Mesendoderm (in vitro differentiated cells): ENCODE measurements at regions not wholly inside any gene's neighbourhood (a gene's known extent, or its start where the extent isn't known, plus 50 kb on each side); places are given as distances from the start of the nearest gene placed in this dataset.

ENCODE experiments used
- DNase-seq: peaks from one replicate; pipeline ENCODE4 v3.0.0; 2013
- H2AK5ac ChIP-seq: 2 replicates; pipeline ENCODE4 v1.6.1; 2013; ENCODE audit warnings: low read length, inconsistent platforms
- H2BK120ac ChIP-seq: 2 replicates; pipeline ENCODE4 v1.6.1; 2013; ENCODE audit warnings: low read depth, mild to moderate bottlenecking, low read length, moderate library complexity, mixed read lengths
- H2BK15ac ChIP-seq: replicated peaks from 2 replicates; pipeline ENCODE4 v1.6.1; 2013; ENCODE audit warnings: low read depth, mild to moderate bottlenecking, moderate library complexity
- H2BK5ac ChIP-seq: 2 replicates; pipeline ENCODE4 v1.6.1; 2013; ENCODE audit warnings: low read length, inconsistent platforms
- H3K18ac ChIP-seq: 2 replicates; pipeline ENCODE4 v1.6.1; 2013; ENCODE audit warnings: mild to moderate bottlenecking, low read length, mixed read lengths
- H3K23ac ChIP-seq: one replicate; pipeline ENCODE4 v1.6.1; 2013; ENCODE audit warnings: low read length
- H3K27ac ChIP-seq: 2 replicates; pipeline ENCODE4 v1.5.1; 2013; ENCODE audit warnings: low read depth, mild to moderate bottlenecking, inconsistent platforms, low read length, moderate library complexity
- H3K27me3 ChIP-seq: 2 replicates; pipeline ENCODE4 v1.6.1; 2013; ENCODE audit warnings: low read length, control low read depth, mild to moderate bottlenecking, inconsistent platforms; ENCODE audit not compliant: insufficient read depth, poor library complexity
- H3K36me3 ChIP-seq: 2 replicates; pipeline ENCODE4 v1.6.1; 2013; ENCODE audit warnings: low read length, inconsistent platforms; ENCODE audit not compliant: control insufficient read depth, insufficient read depth
- H3K4ac ChIP-seq: one replicate; pipeline ENCODE4 v1.6.1; 2013; ENCODE audit warnings: low read depth, mild to moderate bottlenecking, low read length, moderate library complexity
- H3K4me1 ChIP-seq: 2 replicates; pipeline ENCODE4 v1.6.1; 2013; ENCODE audit warnings: low read depth, low read length, inconsistent platforms; ENCODE audit not compliant: control insufficient read depth
- H3K4me2 ChIP-seq: 2 replicates; pipeline ENCODE4 v1.6.1; 2013; ENCODE audit warnings: low read length
- H3K4me3 ChIP-seq: 2 replicates; pipeline ENCODE4 v1.5.1; 2013; ENCODE audit warnings: mild to moderate bottlenecking, low read length
- H3K56ac ChIP-seq: one replicate; pipeline ENCODE4 v1.6.1; 2013; ENCODE audit warnings: low read length
- H3K79me1 ChIP-seq: 2 replicates; pipeline ENCODE4 v1.6.1; 2013; ENCODE audit warnings: low read length, inconsistent platforms
- H3K79me2 ChIP-seq: 2 replicates; pipeline ENCODE4 v1.6.1; 2013; ENCODE audit warnings: mild to moderate bottlenecking, low read length; ENCODE audit not compliant: control insufficient read depth, insufficient read depth
- H3K9ac ChIP-seq: 2 replicates; pipeline ENCODE4 v1.6.1; 2013; ENCODE audit warnings: low read length, inconsistent platforms
- H4K5ac ChIP-seq: one replicate; pipeline ENCODE4 v1.6.1; 2013; ENCODE audit warnings: low read length
- H4K8ac ChIP-seq: one replicate; pipeline ENCODE4 v1.6.1; 2013; ENCODE audit warnings: low read depth, mild to moderate bottlenecking, control low read depth, low read length, moderate library complexity
- WGBS: extraction: QIAGEN DNeasy Blood & Tissue Kit; methylation state at CpG from one replicate; pipeline ENCODE4 v1.1.7; 2013; ENCODE audit warnings: low lambda C conversion rate, missing lambda C conversion rate; ENCODE audit not compliant: insufficient coverage; ENCODE audit errors: extremely low coverage; 5-methylcytosine and 5-hydroxymethylcytosine counted together

DNA sequence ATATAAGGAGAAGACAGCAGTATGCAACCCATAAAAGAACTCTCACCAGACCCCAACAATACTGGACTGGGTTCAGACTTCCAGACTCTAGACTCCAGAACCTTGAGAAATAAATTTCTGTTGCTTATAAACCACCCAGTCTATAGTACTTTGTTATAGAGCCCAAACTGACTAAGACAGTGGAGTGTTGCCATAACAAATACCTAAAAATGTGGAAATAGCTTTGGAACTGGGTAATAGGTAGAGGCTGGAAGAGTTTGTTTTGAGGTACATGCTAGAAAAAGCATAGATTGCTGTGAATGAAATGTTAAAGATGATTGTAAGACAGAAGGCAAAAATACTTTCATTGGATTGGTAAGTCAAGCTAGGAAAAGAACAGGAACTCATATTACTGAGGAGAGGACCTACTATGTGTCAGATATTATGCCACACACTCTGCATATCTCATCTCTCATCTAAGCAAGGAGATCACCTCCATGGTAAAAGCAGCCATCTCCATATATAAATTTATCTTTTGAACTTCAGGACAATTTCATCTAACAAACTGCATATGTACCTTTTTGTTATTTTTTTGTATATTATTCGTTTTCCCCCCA is 67.4 kb upstream of the FNDC3B start:
- Histone ChIP-seq H4K5ac (no peak overlapping the region), H2BK120ac (no peak overlapping the region), H3K4ac (no peak overlapping the region), H3K9ac (no peak overlapping the region), H3K23ac (no peak overlapping the region), H3K79me1 (no peaks in the 10 kb centered on the region), H2BK15ac (no peak overlapping the region), H2BK5ac (no peak overlapping the region), H3K4me2 (no peak overlapping the region), H3K36me3 (no peaks in the 10 kb centered on the region), H3K27me3 (no peaks in the 10 kb centered on the region), H4K8ac (no peak overlapping the region), H3K4me3 (no peak overlapping the region), H3K56ac (no peak overlapping the region), H3K79me2 (no peaks in the 10 kb centered on the region), H2AK5ac (no peak overlapping the region), H3K4me1 (peaks cover 13% of the 10 kb centered on the region), H3K27ac (no peak overlapping the region), H3K18ac (no peak overlapping the region)
- 100% methylated on average over 1 of the region's 1 CpG for WGBS
- no peak for DNase-seq

DNA sequence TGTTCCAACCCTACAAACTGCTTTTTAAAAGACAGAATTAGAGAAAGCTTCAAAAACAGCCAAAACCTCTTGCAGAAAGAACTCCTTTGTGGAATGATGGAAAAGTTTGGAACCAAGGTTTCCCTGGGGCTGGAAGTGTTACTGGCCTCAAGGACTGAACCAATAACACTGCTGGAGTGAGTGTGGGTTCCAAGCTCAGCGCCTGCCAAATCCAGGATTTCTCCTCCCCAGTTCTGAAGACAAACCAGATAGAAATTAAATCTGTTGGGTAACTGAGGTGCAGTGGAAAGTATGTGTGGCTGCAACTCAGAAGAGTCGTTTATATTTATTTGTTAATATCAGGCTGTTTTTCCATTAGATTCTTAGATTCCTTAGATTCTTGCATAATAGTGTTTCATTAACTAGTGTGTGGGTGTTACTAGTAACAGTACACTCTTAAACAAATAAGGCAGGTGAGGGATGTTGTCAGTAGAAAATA is 66.5 kb upstream of the FNDC3B start:
- Histone ChIP-seq H3K4ac (no peak overlapping the region), H3K79me2 (no peaks in the 10 kb centered on the region), H3K9ac (no peak overlapping the region), H3K4me1 (peaks cover 11% of the 10 kb centered on the region), H2BK120ac (no peak overlapping the region), H4K8ac (no peak overlapping the region), H3K27me3 (no peaks in the 10 kb centered on the region), H3K36me3 (no peaks in the 10 kb centered on the region), H3K4me3 (no peak overlapping the region), H4K5ac (no peak overlapping the region), H3K4me2 (no peak overlapping the region), H3K27ac (no peak overlapping the region), H2BK5ac (no peak overlapping the region), H2AK5ac (no peak overlapping the region), H3K79me1 (no peaks in the 10 kb centered on the region), H3K18ac (no peak overlapping the region), H3K23ac (no peak overlapping the region), H2BK15ac (no peak overlapping the region), H3K56ac (no peak overlapping the region)
- no CpG with 5 or more reads among the region's 2 CpGs for WGBS
- no peak for DNase-seq

DNA sequence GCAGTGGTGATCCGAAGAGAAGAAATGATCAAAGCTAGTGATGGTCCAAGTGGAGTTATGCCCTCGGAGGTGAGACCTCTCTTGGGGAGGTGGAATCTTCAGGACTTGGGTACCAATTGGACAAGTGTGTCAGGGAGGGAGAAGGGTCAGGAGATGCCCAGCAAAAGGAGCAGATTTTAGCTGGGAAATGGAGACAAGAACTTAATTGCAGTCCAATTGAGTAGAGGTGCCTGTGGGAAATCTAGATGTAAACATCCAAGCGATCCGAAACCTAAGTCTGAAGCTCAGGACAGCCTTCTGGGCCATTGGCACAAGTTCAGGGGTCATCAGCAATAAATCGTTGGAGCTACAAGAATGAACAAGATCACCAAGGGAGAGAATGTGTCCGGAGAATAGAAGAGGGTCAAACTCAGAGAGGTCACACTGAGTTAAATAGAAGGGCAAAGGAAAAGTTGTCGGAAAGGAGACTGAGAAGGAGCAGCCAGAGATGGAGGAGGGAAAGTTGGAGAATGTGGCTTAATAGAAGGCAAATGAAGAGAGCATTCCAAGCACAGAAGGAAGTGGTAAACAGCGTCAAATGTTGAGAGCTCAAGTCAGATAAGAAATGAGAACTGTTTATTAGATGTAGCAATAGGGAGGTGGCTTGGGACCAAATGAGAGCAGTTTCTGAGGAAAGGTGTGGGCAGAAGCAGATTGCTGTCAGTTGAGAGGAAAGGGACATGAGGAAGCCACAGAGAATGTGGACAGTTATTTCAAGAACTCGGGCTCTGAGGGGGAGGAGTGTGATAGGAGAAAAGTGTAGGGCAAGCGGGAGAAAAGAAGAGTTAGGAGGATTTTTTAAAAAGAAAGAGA is 64.2 kb upstream of the FNDC3B start:
- WGBS: 100% methylated on average over 2 of the region's 10 CpGs
- Histone ChIP-seq H3K4ac (no peak overlapping the region), H3K18ac (no peak overlapping the region), H3K27ac (no peak overlapping the region), H3K79me1 (no peaks in the 10 kb centered on the region), H4K8ac (no peak overlapping the region), H3K27me3 (no peaks in the 10 kb centered on the region), H3K56ac (no peak overlapping the region), H3K9ac (no peak overlapping the region), H3K4me3 (no peak overlapping the region), H3K4me1 (peaks cover 11% of the 10 kb centered on the region), H4K5ac (no peak overlapping the region), H2BK120ac (no peak overlapping the region), H2BK15ac (no peak overlapping the region), H2AK5ac (no peak overlapping the region), H2BK5ac (no peak overlapping the region), H3K79me2 (no peaks in the 10 kb centered on the region), H3K4me2 (no peak overlapping the region), H3K23ac (no peak overlapping the region), H3K36me3 (no peaks in the 10 kb centered on the region)
- DNase-seq: peak; percentile 71

DNA sequence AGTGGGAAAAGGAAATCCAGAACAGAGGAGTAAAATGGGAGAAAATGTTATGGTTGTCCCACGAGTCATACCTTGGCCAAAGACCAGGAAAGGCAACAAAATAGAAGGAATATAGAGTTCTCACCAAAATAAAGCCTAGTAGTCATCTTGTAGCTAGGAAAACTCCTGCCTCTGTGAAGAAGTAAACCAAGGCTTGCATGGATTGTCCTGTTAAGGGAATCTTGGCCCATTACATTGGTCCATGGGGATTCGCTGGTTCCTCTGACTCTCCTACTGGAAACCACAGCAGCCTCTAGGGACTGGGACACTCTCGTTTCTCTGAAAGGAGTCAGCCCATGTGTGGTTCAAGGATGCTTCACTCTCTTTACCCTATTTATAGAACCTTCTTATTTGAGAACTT is 62.9 kb upstream of the FNDC3B start:
- no CpG with 5 or more reads among the region's 3 CpGs for WGBS
- peak overlapping the region; percentile 17 for H2AK5ac ChIP-seq

DNA sequence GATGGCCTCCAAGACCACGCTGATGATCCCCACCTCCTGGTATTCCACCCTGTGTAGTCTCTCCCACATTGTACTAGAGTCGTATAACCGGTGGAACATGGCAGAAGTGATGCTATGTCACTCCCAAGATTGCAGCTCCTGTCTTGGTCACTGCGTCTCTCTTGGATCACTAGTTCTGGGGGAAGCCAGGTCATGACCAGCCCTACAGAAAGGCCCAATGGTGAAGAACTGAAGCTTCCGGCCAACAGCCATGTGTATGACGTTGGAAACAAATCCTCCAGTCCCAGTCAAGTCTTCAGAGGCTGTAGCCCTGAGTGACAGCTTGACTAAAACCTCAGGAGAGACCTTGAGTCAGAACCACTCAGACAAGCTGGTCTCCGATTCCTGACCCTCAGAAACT is 61.9 kb upstream of the FNDC3B start:
- no peak for DNase-seq
- H3K23ac ChIP-seq: no peak overlapping the region
- no peak overlapping the region for H3K4ac ChIP-seq
- H3K27ac ChIP-seq: no peak overlapping the region
- H3K18ac ChIP-seq: no peak overlapping the region
- H2AK5ac ChIP-seq: no peak overlapping the region
- no peak overlapping the region for H3K56ac ChIP-seq
- no peak overlapping the region for H4K8ac ChIP-seq
- H3K4me2 ChIP-seq: no peak overlapping the region
- H3K9ac ChIP-seq: no peak overlapping the region
- H3K36me3 ChIP-seq: no peaks in the 10 kb centered on the region
- H2BK15ac ChIP-seq: no peak overlapping the region
- H3K4me1 ChIP-seq: peaks cover 13% of the 10 kb centered on the region
- no peaks in the 10 kb centered on the region for H3K79me1 ChIP-seq
- no peak overlapping the region for H2BK120ac ChIP-seq
- no peak overlapping the region for H4K5ac ChIP-seq
- no CpG with 5 or more reads among the region's 7 CpGs for WGBS
- H3K4me3 ChIP-seq: no peak overlapping the region
- no peaks in the 10 kb centered on the region for H3K79me2 ChIP-seq
- H3K27me3 ChIP-seq: no peaks in the 10 kb centered on the region
- no peak overlapping the region for H2BK5ac ChIP-seq

More for the DNA sequence above, 62.9 kb upstream of the FNDC3B start:
- no peaks in the 10 kb centered on the region for H3K27me3 ChIP-seq
- no peak overlapping the region for H3K56ac ChIP-seq
- H3K27ac ChIP-seq: no peak overlapping the region
- no peak overlapping the region for H2BK15ac ChIP-seq
- H3K18ac ChIP-seq: no peak overlapping the region
- H3K36me3 ChIP-seq: no peaks in the 10 kb centered on the region
- no peak overlapping the region for H3K4ac ChIP-seq
- H3K4me3 ChIP-seq: no peak overlapping the region
- H3K79me1 ChIP-seq: no peaks in the 10 kb centered on the region
- no peak overlapping the region for H3K23ac ChIP-seq
- H3K4me2 ChIP-seq: no peak overlapping the region
- DNase-seq: no peak
- H2BK120ac ChIP-seq: no peak overlapping the region
- no peaks in the 10 kb centered on the region for H3K79me2 ChIP-seq
- peaks cover 13% of the 10 kb centered on the region for H3K4me1 ChIP-seq
- no peak overlapping the region for H4K5ac ChIP-seq
- no peak overlapping the region for H3K9ac ChIP-seq
- no peak overlapping the region for H2BK5ac ChIP-seq
- H4K8ac ChIP-seq: no peak overlapping the region
